AG04449 (cell line): ENCODE measurements at regions not wholly inside any gene's neighbourhood (a gene's known extent, or its start where the extent isn't known, plus 50 kb on each side); places are given as distances from the start of the nearest gene placed in this dataset.

Experiments
- CTCF ChIA-PET: fragments of 350-600 bp; formaldehyde crosslinking; extraction: SDS; loops from one replicate; lab custom pipeline; 2021; ENCODE audit warnings: antibody characterized with exemption; lab: Yijun Ruan, JAX
- POLR2A ChIA-PET: fragments of 400-600, 350-600 bp; formaldehyde crosslinking; extraction: SDS; loops from one replicate; lab custom pipeline; 2020; ENCODE audit warnings: antibody characterized with exemption, inconsistent platforms; lab: Yijun Ruan, JAX
- DNase-seq: peaks from one replicate; pipeline ENCODE4 v3.0.0-alpha.2; 2010; ENCODE audit warnings: low read depth, low spot score
- H3K4me3 ChIP-seq: 2 replicates; pipeline ENCODE4 v1.5.1; 2011; ENCODE audit warnings: low read depth, mild to moderate bottlenecking, control low read depth, low read length
- CTCF ChIP-seq: IDR thresholded peaks from one replicate; pipeline ENCODE4 v1.5.1; 2011; ENCODE audit warnings: mild to moderate bottlenecking, moderate library complexity, low read length, control low read depth, inconsistent platforms; ENCODE audit not compliant: insufficient read depth; ENCODE audit errors: missing control alignments

DNA sequence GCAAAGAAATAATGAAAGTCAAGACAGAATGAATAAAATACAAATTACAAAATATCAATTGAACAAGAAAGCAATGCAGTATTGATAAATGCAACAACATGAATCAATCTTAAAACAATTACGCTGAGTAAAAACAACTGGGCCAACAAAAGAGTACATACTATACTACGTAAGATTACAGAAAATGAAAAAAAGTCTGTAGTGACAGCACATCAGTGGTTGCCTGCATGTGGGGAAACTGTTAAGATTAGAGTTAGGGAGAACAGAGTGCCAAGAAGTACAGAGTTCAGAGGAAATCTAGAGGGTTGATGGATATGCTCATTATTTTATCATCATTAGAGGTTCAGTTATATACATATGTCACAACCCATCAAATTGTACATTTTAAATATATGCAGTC, 706.6 kb upstream of the ACO1 start:
- no peak overlapping the region for H3K4me3 ChIP-seq
- no peak for DNase-seq
- CTCF ChIA-PET = no interaction called here
- POLR2A ChIA-PET = no interaction called here
- TF ChIP-seq CTCF = no peak

DNA sequence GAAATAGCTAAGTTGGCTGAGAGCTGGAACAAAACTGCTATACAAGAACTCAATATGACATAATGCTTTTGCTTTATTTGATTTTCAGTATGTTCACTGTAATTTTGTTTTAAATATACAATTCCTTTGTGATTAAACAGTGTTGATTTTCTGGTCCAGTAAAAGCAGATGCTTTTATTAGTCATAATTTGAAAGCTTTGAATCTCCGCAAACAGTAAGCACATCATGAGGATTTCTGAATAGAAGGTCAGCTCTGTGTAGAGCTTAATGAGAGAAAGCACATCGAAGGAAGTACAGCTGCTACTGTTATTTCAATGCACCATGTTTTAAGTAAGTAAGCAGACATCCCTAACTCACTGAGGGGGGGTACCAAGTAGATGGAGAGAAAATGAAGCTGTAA, 701.3 kb upstream of the ACO1 start:
- no peak for DNase-seq
- ChIA-PET CTCF (no interaction called here), POLR2A (no interaction called here)
- TF ChIP-seq CTCF = no peak
- no peak overlapping the region for H3K4me3 ChIP-seq

GRCh38 chr9:31697956-31698355, 686.5 kb upstream of the ACO1 start:
- ChIA-PET POLR2A (no interaction called here), CTCF (no interaction called here)
- TF ChIP-seq CTCF = no peak
- DNase-seq = no peak
- no peak overlapping the region for H3K4me3 ChIP-seq

- ChIA-PET POLR2A (no interaction called here), CTCF (no interaction called here)
- no peak overlapping the region for H3K4me3 ChIP-seq
- TF ChIP-seq CTCF = no peak
- no peak for DNase-seq
Observed at GRCh38 chr9:31699836-31700235, 684.6 kb upstream of the ACO1 start.

DNA sequence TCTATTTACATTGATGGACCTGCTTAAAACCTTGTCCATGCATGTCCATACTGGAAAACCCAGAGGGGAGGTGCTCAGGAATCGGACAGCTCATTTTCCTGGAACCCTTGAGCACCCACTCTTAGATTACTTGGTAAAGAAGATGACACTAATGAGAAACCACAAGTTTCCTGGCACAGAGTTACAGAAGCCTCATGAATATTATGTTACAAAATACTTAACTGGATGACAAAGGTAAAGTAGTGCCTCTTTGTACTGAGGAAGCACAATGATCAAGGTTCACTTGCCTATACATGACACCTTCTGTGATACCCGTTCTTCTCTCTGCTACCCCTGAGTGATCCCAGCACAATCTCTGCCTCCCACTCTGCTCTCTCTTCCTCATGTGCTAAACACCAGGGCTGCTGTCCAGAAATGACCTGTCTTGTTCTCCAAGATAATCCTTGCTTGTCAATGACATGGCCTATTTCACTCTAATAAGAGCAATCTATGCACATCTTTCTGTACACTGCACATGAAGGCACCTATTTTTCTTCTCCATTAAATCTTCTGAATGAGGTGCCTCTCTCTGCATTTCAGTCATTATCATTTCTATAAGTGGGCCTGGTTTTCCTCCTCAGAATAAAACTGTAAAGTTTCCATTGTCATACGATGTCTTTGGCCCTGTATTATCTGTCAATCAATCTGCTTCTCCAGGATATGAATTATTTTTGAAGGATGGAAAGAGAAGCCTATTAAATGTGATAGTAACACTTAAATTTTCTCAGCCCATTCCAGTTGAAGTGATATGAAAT, 684.0 kb upstream of the ACO1 start:
- no peak for TF ChIP-seq CTCF

DNA sequence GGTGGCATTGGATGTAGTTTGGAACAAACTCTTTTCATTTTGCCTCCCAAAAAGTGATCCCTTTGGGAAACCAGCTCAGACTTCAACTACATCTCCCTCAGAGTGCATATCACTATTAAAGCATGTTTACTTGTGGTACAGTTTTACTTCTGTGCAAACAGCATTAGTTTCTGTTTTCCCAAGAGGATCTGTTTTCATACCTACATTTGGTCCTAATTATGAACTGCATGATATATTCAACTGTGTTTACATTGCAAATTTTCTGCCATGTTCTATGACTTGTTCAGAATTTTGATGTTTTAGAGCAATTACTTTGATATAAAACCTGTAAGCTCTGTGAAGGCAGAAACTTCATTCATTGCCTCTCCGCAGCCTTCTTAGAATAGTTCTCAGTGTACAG, 681.5 kb upstream of the ACO1 start:
- TF ChIP-seq CTCF = no peak
- ChIA-PET CTCF (no interaction called here), POLR2A (no interaction called here)
- no peak overlapping the region for H3K4me3 ChIP-seq
- no peak for DNase-seq

More for the DNA sequence above, 684.0 kb upstream of the ACO1 start:
- POLR2A ChIA-PET = no interaction called here
- CTCF ChIA-PET = no interaction called here
- H3K4me3 ChIP-seq = no peak overlapping the region
- DNase-seq = no peak
